ENCODE measurements at regions not wholly inside any gene's neighbourhood (a gene's known extent, or its start where the extent isn't known, plus 50 kb on each side); places are given as distances from the start of the nearest gene placed in this dataset.

GRCh38 chr6:79832723-79833122 is 114.6 kb downstream of the ELOVL4 start:
- Histone ChIP-seq H3K4me3 (ENCODE audit: low read depth in 2 of 2, low read length in 1 of 2) (no peak overlapping the region), H3K9me3 (no peaks in the 10 kb centered on the region), H3K27me3 (ENCODE audit: insufficient read depth) (no peaks in the 10 kb centered on the region; the same call in 1 of the 2 replicates), H2AFZ (ENCODE audit: low read depth) (no peak overlapping the region), H3K4me2 (no peak overlapping the region), H3K9ac (no peak overlapping the region), H3F3A (replicated peaks; ENCODE audit: insufficient read depth) (no peaks in the 10 kb centered on the region), H4K20me1 (ENCODE audit: insufficient read depth) (no peaks in the 10 kb centered on the region), H3K79me2 (ENCODE audit: insufficient read depth) (no peaks in the 10 kb centered on the region), H3K36me3 (replicated peaks in 1 of 2; ENCODE audit: control insufficient read depth in 1 of 2, insufficient read depth in 2 of 2, low read length in 1 of 2) (no peaks in the 10 kb centered on the region), H3K9me2 (no peaks in the 10 kb centered on the region), H3K27ac (ENCODE audit: low read depth in 2 of 2, low read length in 1 of 2) (peak overlapping the region in 1 of 2 experiments; percentile 79; a peak in 1 of 4 replicates), H3K4me1 (ENCODE audit: control insufficient read depth in 1 of 2, insufficient read depth in 2 of 2, low read depth in 1 of 2, low read length in 1 of 2) (peaks cover 5 to 14% of the 10 kb centered on the region in 2 experiments)
- no peak for TF ChIP-seq TAF1 (IDR thresholded peaks at IDR 0.05; ENCODE audit: borderline replicate concordance, low read depth, low read length)
- ChIA-PET POLR2A (interaction anchor here (1.6 kb wide), 1 partner anchor 22 kb away, joined by 10 read pairs; no protein-coding TSS in a partner anchor), CTCF (interaction anchor here (0.6 to 5.2 kb wide), 7 partner anchors 8 to 262 kb away, joined by 3 to 28 read pairs (median 5); no protein-coding TSS in a partner anchor)
- WGBS (ENCODE audit: low lambda C conversion rate), result 36% methylated on average over 2 of the region's 2 CpGs
- no peak for DNase-seq

DNA sequence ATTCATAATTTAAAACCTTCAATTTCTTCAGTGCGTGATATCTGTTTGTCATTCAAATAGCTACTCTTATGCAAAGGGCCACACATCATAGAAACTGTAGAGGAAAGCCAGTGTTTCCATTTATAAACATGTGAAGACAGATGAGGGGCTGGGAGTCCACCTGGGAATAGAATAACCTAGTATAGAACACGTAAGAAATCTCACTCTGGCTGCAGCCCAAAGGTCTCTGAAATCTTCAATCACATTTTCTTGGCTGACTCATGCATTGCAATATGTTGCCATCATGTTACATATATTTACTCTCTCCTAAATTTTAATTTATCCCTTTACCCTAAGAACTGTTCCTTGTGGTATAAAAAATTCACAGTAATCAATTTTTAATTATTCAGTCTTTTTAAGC is 123.2 kb downstream of the ELOVL4 start:
- no peak overlapping the region for H3K4me2 ChIP-seq
- H3K36me3 ChIP-seq (replicated peaks in 1 of 2; ENCODE audit: control insufficient read depth in 1 of 2, insufficient read depth in 2 of 2, low read length in 1 of 2), result no peaks in the 10 kb centered on the region
- 23% methylated on average over 2 of the region's 2 CpGs for WGBS (ENCODE audit: low lambda C conversion rate)
- CTCF ChIA-PET, result interaction anchor here (0.6 to 4.3 kb wide), 7 partner anchors 9 to 253 kb away, joined by 3 to 20 read pairs (median 8); no protein-coding TSS in a partner anchor
- H3K27me3 ChIP-seq (ENCODE audit: insufficient read depth), result peaks cover 4% of the 10 kb centered on the region; the same call in 1 of the 2 replicates
- no peaks in the 10 kb centered on the region for H3K9me3 ChIP-seq
- POLR2A ChIA-PET, result no interaction called here
- no peak overlapping the region for H2AFZ ChIP-seq (ENCODE audit: low read depth)
- no peaks in the 10 kb centered on the region for H3K79me2 ChIP-seq (ENCODE audit: insufficient read depth)
- no peak overlapping the region for H3K9ac ChIP-seq
- no peak for TF ChIP-seq ELF1 (IDR thresholded peaks at IDR 0.05)
- TF ChIP-seq RCOR1 (IDR thresholded peaks at IDR 0.05; ENCODE audit: low read length), result no peak
- TF ChIP-seq RAD21 (IDR thresholded peaks at IDR 0.05; ENCODE audit: low read length), result no peak
- no peak for TF ChIP-seq USF1 (IDR thresholded peaks at IDR 0.05; ENCODE audit: borderline replicate concordance, low read depth)
- no peak for TF ChIP-seq JUND (IDR thresholded peaks at IDR 0.05)
- no peak for TF ChIP-seq MXI1 (IDR thresholded peaks at IDR 0.05; ENCODE audit: low read depth, low read length)
- no peak for TF ChIP-seq RFX5 (IDR thresholded peaks at IDR 0.05; ENCODE audit: low read length)
- no peaks in the 10 kb centered on the region for H3F3A ChIP-seq (replicated peaks; ENCODE audit: insufficient read depth)
- DNase-seq, result no peak
- H3K27ac ChIP-seq (ENCODE audit: low read depth in 2 of 2, low read length in 1 of 2), result no peak overlapping the region
- no peaks in the 10 kb centered on the region for H4K20me1 ChIP-seq (ENCODE audit: insufficient read depth)
- no peak overlapping the region for H3K4me3 ChIP-seq (ENCODE audit: low read depth in 2 of 2, low read length in 1 of 2)
- no peaks in the 10 kb centered on the region; a peak in 2 of 4 replicates for H3K4me1 ChIP-seq (ENCODE audit: control insufficient read depth in 1 of 2, insufficient read depth in 2 of 2, low read depth in 1 of 2, low read length in 1 of 2)
- H3K9me2 ChIP-seq, result no peaks in the 10 kb centered on the region

GRCh38 chr6:79821859-79822258 is 125.5 kb downstream of the ELOVL4 start:
- Histone ChIP-seq H3K9me2 (no peaks in the 10 kb centered on the region), H3K27me3 (ENCODE audit: insufficient read depth) (peaks cover 4% of the 10 kb centered on the region; the same call in 1 of the 2 replicates), H3K36me3 (replicated peaks in 1 of 2; ENCODE audit: control insufficient read depth in 1 of 2, insufficient read depth in 2 of 2, low read length in 1 of 2) (no peaks in the 10 kb centered on the region), H3K9me3 (no peaks in the 10 kb centered on the region), H3K4me1 (ENCODE audit: control insufficient read depth in 1 of 2, insufficient read depth in 2 of 2, low read depth in 1 of 2, low read length in 1 of 2) (no peaks in the 10 kb centered on the region; a peak in 2 of 4 replicates), H3K27ac (ENCODE audit: low read depth in 2 of 2, low read length in 1 of 2) (peak overlapping the region in 1 of 2 experiments; percentile 30; a peak in 1 of 4 replicates), H3K4me3 (ENCODE audit: low read depth in 2 of 2, low read length in 1 of 2) (no peak overlapping the region), H3F3A (replicated peaks; ENCODE audit: insufficient read depth) (no peaks in the 10 kb centered on the region), H3K4me2 (no peak overlapping the region), H4K20me1 (ENCODE audit: insufficient read depth) (no peaks in the 10 kb centered on the region), H3K79me2 (ENCODE audit: insufficient read depth) (no peaks in the 10 kb centered on the region), H2AFZ (ENCODE audit: low read depth) (no peak overlapping the region), H3K9ac (no peak overlapping the region)
- CTCF ChIA-PET, result interaction anchor here (1.4 to 4.3 kb wide), 2 partner anchors 9 to 47 kb away, joined by 3 to 14 read pairs; no protein-coding TSS in a partner anchor
- POLR2A ChIA-PET, result no interaction called here
- WGBS (ENCODE audit: low lambda C conversion rate), result 10% methylated on average over 3 of the region's 3 CpGs
- DNase-seq, result no peak
- no peak for TF ChIP-seq POLR2AphosphoS5 (IDR thresholded peaks at IDR 0.05; ENCODE audit: low read depth, low read length)
- TF ChIP-seq, protein P1, sequence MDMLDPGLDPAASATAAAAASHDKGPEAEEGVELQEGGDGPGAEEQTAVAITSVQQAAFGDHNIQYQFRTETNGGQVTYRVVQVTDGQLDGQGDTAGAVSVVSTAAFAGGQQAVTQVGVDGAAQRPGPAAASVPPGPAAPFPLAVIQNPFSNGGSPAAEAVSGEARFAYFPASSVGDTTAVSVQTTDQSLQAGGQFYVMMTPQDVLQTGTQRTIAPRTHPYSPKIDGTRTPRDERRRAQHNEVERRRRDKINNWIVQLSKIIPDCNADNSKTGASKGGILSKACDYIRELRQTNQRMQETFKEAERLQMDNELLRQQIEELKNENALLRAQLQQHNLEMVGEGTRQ (IDR thresholded peaks at IDR 0.05; ENCODE audit: borderline replicate concordance, low read depth, low read length), result no peak
- no peak for TF ChIP-seq CHD2 (IDR thresholded peaks at IDR 0.05; ENCODE audit: low read length, partially characterized antibody)
- TF ChIP-seq EZH2phosphoT487 (IDR thresholded peaks at IDR 0.05; ENCODE audit: borderline replicate concordance, low read depth), result no peak
- no peak for TF ChIP-seq RAD21 (IDR thresholded peaks at IDR 0.05; ENCODE audit: low read length)
- TF ChIP-seq RCOR1 (IDR thresholded peaks at IDR 0.05; ENCODE audit: low read length), result no peak
- TF ChIP-seq, protein P2, sequence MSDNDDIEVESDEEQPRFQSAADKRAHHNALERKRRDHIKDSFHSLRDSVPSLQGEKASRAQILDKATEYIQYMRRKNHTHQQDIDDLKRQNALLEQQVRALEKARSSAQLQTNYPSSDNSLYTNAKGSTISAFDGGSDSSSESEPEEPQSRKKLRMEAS (IDR thresholded peaks at IDR 0.05; ENCODE audit: low read depth), result no peak
- TF ChIP-seq YY1 (IDR thresholded peaks at IDR 0.05; ENCODE audit: low read depth), result no peak
- TF ChIP-seq REST (IDR thresholded peaks at IDR 0.05; ENCODE audit: low read depth, low read length), result no peak
- TF ChIP-seq TEAD4 (IDR thresholded peaks at IDR 0.05; ENCODE audit: borderline replicate concordance, insufficient read depth), result no peak
- TF ChIP-seq NRF1 (IDR thresholded peaks at IDR 0.05; ENCODE audit: low read depth, low read length), result no peak

Measured in SK-N-SH (cell line).